ENCODE measurements at regions not wholly inside any gene's neighbourhood (a gene's known extent, or its start where the extent isn't known, plus 50 kb on each side); places are given as distances from the start of the nearest gene placed in this dataset.

DNA sequence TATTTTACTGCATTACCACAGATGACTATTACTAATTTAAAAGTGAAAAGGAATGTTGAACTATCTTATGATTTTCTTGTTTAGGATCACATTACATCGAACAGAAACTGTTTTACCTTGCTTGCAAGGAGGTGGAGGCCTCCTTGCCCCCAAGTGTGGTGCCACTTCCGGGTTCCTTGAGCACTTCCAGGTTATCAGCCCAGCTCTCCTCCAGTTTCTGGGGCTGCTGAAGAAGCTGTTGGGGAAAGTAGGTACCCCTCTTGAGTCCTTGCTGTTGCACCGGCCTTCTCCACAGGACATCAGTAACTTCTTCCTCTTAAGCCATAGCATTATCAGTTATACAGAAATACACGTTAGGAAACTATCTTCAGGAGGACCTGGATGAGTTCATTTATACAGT is 278.2 kb downstream of the DMRT2 start:
- no peak overlapping the region for H3K4me3 ChIP-seq (ENCODE audit: low read depth, low read length)
- DNase-seq (ENCODE audit: low read depth), result no peak
- TF ChIP-seq, protein P1, sequence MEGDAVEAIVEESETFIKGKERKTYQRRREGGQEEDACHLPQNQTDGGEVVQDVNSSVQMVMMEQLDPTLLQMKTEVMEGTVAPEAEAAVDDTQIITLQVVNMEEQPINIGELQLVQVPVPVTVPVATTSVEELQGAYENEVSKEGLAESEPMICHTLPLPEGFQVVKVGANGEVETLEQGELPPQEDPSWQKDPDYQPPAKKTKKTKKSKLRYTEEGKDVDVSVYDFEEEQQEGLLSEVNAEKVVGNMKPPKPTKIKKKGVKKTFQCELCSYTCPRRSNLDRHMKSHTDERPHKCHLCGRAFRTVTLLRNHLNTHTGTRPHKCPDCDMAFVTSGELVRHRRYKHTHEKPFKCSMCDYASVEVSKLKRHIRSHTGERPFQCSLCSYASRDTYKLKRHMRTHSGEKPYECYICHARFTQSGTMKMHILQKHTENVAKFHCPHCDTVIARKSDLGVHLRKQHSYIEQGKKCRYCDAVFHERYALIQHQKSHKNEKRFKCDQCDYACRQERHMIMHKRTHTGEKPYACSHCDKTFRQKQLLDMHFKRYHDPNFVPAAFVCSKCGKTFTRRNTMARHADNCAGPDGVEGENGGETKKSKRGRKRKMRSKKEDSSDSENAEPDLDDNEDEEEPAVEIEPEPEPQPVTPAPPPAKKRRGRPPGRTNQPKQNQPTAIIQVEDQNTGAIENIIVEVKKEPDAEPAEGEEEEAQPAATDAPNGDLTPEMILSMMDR (IDR thresholded peaks at IDR 0.05; ENCODE audit: insufficient read depth, low read depth, low read length, missing control alignments), result no peak

DNA sequence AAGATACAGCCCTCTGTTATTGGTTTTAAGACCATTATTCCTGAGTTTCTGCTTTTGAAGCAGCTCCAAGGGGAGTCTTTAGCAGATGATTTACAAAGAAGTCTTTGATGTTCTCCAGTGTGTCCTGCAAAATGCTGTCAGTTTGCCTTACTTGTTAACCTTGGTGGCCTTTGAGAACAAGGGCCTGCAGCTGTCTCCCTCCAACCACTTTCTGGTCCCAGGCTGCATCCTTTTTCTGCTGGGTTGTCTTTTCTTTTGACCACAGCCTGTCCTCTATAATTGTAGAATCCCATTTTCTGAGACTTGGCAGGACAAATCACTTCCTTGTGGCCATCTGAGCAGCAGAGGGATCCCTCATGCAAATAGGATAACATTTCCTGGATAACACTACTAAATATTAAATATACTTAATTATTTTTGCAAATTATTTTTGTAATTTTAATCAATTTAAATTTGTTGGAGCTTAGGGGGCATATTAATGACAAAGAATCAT is 281.4 kb downstream of the DMRT2 start:
- no peak overlapping the region for H3K4me3 ChIP-seq (ENCODE audit: low read depth, low read length)
- no peak for DNase-seq (ENCODE audit: low read depth)
- TF ChIP-seq, protein P1 (IDR thresholded peaks at IDR 0.05; ENCODE audit: insufficient read depth, low read depth, low read length, missing control alignments), result no peak

DNA sequence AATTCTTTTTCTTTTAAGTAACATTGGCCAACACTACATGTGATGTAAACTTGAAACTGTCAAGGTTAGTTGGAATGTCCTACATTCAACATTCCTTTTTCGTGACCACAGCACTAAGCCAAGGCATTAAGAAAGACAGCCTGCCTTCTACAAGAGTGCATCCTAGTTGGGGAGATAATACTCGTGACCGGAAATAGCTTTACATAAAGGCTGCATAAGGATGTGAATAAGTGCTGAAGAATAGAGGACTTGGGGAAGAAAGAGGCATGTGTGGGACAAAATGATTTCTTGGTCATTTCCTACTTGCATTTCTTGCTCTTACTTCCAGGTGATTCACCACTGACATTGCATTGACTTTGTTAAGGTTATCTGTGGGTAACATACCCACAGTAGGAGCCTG is 282.0 kb downstream of the DMRT2 start:
- TF ChIP-seq, protein P1 (IDR thresholded peaks at IDR 0.05; ENCODE audit: insufficient read depth, low read depth, low read length, missing control alignments), result no peak
- no peak for DNase-seq (ENCODE audit: low read depth)
- H3K4me3 ChIP-seq (ENCODE audit: low read depth, low read length), result no peak overlapping the region

DNA sequence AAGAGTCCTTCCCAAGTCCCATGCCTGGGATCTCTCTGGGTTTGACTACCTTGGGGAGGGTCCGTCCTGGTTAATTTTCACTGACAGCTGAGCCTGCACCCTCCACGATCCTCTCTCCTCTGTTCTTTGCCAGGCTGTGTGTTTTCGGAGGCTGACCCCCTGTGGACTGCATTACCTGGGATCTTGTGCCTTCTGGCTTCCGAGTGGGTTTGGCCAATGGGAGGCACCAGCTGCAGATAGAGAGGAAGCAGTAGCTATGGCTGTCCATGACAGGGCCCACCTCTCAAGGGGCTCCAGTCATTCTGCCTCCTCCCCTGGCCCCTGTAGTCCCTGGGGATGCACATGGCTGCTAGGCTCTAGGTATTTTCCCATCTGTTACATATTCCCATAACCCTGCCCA is 285.0 kb downstream of the DMRT2 start:
- TF ChIP-seq, protein P1 (IDR thresholded peaks at IDR 0.05; ENCODE audit: insufficient read depth, low read depth, low read length, missing control alignments), result no peak
- no peak for DNase-seq (ENCODE audit: low read depth)

DNA sequence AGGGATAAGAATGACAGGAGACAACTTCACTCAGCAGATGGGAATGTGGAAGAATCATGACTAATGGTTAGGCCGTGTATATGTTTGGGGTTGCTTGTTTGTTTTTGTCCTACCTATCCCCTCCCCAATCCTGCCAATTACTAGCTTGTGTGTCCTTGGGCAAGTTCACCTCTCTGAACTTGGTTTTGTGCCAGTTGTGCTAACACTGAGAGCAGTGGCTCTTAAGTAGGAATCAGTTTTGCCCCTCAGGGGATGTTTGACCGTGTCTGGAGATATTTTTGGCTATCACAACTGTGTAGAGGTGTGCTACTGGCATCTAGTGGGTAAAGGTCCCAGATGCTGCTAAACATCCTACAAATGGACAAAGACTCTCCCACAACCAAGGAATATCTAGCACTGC is 287.0 kb downstream of the DMRT2 start:
- TF ChIP-seq, protein P1 (IDR thresholded peaks at IDR 0.05; ENCODE audit: insufficient read depth, low read depth, low read length, missing control alignments), result no peak
- no peak for DNase-seq (ENCODE audit: low read depth)
- no peak overlapping the region for H3K4me3 ChIP-seq (ENCODE audit: low read depth, low read length)

More for the DNA sequence above, 285.0 kb downstream of the DMRT2 start:
- no peak overlapping the region for H3K4me3 ChIP-seq (ENCODE audit: low read depth, low read length)

DNA sequence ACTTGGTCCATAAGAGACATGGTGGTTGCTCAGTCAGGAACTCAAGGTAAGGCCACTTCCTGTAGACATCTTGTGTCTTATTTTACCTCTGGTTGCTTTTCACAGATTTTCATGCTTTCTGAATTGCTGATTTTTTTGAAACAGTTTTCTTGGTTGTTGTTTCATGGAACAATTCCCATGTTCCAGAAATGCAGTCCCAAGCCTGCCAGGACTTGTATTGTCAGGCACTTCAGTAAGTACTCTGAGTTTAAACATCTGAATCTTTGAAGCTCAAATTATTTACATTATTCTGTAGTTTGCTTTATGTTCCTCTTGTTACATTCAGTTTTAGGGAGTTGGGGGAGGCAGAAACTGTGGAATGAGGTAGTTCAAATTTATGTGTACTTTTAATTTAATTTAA is 290.2 kb downstream of the DMRT2 start:
- H3K4me3 ChIP-seq (ENCODE audit: low read depth, low read length), result no peak overlapping the region
- DNase-seq (ENCODE audit: low read depth), result no peak
- TF ChIP-seq, protein P1 (IDR thresholded peaks at IDR 0.05; ENCODE audit: insufficient read depth, low read depth, low read length, missing control alignments), result no peak

DNA sequence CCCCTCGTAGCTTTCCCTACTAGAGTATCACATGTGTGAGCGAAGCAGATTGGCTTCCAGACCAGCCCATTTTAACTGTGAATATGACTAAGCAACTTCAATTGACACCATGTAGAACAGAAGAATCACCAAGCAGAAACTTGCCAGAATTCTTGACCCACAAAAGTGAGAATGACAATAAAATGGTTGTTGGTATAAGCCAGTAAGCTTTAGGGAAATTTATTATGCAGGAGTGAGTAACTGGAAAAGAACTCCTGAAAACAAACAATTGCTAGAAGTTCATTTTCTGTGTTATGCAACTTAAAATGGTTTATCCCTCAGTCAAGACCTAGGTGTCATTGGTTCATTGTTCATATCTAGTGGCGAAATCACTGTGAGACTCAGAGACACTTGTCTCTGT is 303.1 kb downstream of the DMRT2 start:
- TF ChIP-seq, protein P1 (IDR thresholded peaks at IDR 0.05; ENCODE audit: insufficient read depth, low read depth, low read length, missing control alignments), result no peak
- H3K4me3 ChIP-seq (ENCODE audit: low read depth, low read length), result no peak overlapping the region
- no peak for DNase-seq (ENCODE audit: low read depth)
